ENCODE measurements at regions not wholly inside any gene's neighbourhood (a gene's known extent, or its start where the extent isn't known, plus 50 kb on each side); places are given as distances from the start of the nearest gene placed in this dataset.

DNA sequence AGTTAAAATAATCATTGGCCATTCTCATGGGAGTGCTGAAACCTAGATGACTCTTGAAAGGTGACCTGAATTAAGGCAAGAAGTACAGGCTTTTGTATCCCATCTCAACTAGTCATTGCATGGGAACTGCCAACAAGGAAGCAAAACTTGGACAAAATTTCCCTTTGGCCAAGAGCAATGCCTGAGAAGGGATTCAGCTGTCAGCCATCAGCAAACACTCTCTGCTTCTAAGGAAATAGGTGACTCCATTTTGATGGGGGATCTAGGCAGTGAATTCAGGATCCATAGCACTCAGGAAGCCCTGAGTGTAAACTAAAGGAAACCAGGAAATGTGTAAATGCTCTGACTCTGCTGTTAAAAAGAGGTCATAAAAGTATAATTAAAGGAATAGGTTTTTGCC, 221.5 kb upstream of the TMEM229A start:
- H3K79me2 ChIP-seq (ENCODE audit: insufficient read depth, low read length): no peaks in the 10 kb centered on the region
- H3K27ac ChIP-seq (ENCODE audit: low read depth, low read length): no peak overlapping the region
- H4K20me1 ChIP-seq (ENCODE audit: low read depth, low read length): no peaks in the 10 kb centered on the region
- no peak overlapping the region for H3K9ac ChIP-seq (ENCODE audit: low read length)
- H2AFZ ChIP-seq (ENCODE audit: low read depth, low read length, severe bottlenecking): no peak overlapping the region
- no peaks in the 10 kb centered on the region for H3K36me3 ChIP-seq (ENCODE audit: low read length)
- H3K4me2 ChIP-seq (ENCODE audit: low read depth, low read length, poor library complexity, severe bottlenecking): no peak overlapping the region
- TF ChIP-seq, protein P1, sequence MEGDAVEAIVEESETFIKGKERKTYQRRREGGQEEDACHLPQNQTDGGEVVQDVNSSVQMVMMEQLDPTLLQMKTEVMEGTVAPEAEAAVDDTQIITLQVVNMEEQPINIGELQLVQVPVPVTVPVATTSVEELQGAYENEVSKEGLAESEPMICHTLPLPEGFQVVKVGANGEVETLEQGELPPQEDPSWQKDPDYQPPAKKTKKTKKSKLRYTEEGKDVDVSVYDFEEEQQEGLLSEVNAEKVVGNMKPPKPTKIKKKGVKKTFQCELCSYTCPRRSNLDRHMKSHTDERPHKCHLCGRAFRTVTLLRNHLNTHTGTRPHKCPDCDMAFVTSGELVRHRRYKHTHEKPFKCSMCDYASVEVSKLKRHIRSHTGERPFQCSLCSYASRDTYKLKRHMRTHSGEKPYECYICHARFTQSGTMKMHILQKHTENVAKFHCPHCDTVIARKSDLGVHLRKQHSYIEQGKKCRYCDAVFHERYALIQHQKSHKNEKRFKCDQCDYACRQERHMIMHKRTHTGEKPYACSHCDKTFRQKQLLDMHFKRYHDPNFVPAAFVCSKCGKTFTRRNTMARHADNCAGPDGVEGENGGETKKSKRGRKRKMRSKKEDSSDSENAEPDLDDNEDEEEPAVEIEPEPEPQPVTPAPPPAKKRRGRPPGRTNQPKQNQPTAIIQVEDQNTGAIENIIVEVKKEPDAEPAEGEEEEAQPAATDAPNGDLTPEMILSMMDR (IDR thresholded peaks at IDR 0.05; ENCODE audit: insufficient read depth, low read length, poor library complexity, severe bottlenecking): no peak
- no peak for TF ChIP-seq EZH2phosphoT487 (conservative IDR thresholded peaks at IDR 0.05; ENCODE audit: low read length)
- H3F3A ChIP-seq (ENCODE audit: insufficient read depth): no peaks in the 10 kb centered on the region
- H3K9me3 ChIP-seq (ENCODE audit: insufficient read depth, low read length): no peaks in the 10 kb centered on the region
- H3K9me2 ChIP-seq (replicated peaks; ENCODE audit: insufficient read depth, low read length): no peaks in the 10 kb centered on the region
- no peaks in the 10 kb centered on the region for H3K27me3 ChIP-seq (ENCODE audit: low read length)
- H3K4me3 ChIP-seq (ENCODE audit: insufficient read depth, low read length, poor library complexity, severe bottlenecking): no peak overlapping the region

DNA sequence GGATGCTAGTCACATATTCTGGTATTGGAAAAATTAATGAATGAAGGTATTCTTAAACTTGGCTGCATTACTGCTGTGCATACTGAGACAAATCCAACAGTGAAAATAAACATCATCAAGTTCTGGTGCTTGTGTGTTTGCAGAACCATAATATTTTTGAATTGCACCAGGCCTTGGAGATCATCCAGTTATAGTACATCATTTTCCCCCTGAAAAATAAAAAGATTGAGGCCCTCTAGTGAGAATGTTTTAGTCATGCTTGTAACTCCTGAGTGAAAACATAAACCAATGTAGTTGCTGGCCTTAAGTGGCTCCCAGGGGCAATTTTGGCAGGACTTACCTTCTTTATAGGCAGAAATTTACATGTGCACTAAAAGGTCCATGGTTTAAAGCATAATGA, 218.8 kb upstream of the TMEM229A start:
- Histone ChIP-seq H3K27me3 (ENCODE audit: low read length) (no peaks in the 10 kb centered on the region), H3K9ac (ENCODE audit: low read length) (no peak overlapping the region), H3K9me3 (ENCODE audit: insufficient read depth, low read length) (no peaks in the 10 kb centered on the region), H3K9me2 (replicated peaks; ENCODE audit: insufficient read depth, low read length) (no peaks in the 10 kb centered on the region), H3K4me3 (ENCODE audit: insufficient read depth, low read length, poor library complexity, severe bottlenecking) (no peak overlapping the region), H3K4me2 (ENCODE audit: low read depth, low read length, poor library complexity, severe bottlenecking) (peak overlapping the region; percentile 47), H3K36me3 (ENCODE audit: low read length) (no peaks in the 10 kb centered on the region), H3K27ac (ENCODE audit: low read depth, low read length) (no peak overlapping the region), H4K20me1 (ENCODE audit: low read depth, low read length) (no peaks in the 10 kb centered on the region), H2AFZ (ENCODE audit: low read depth, low read length, severe bottlenecking) (peak overlapping the region; percentile 45), H3F3A (ENCODE audit: insufficient read depth) (no peaks in the 10 kb centered on the region), H3K79me2 (ENCODE audit: insufficient read depth, low read length) (no peaks in the 10 kb centered on the region)
- TF ChIP-seq EZH2phosphoT487 (conservative IDR thresholded peaks at IDR 0.05; ENCODE audit: low read length): no peak
- TF ChIP-seq, protein P1 (IDR thresholded peaks at IDR 0.05; ENCODE audit: insufficient read depth, low read length, poor library complexity, severe bottlenecking): no peak

DNA sequence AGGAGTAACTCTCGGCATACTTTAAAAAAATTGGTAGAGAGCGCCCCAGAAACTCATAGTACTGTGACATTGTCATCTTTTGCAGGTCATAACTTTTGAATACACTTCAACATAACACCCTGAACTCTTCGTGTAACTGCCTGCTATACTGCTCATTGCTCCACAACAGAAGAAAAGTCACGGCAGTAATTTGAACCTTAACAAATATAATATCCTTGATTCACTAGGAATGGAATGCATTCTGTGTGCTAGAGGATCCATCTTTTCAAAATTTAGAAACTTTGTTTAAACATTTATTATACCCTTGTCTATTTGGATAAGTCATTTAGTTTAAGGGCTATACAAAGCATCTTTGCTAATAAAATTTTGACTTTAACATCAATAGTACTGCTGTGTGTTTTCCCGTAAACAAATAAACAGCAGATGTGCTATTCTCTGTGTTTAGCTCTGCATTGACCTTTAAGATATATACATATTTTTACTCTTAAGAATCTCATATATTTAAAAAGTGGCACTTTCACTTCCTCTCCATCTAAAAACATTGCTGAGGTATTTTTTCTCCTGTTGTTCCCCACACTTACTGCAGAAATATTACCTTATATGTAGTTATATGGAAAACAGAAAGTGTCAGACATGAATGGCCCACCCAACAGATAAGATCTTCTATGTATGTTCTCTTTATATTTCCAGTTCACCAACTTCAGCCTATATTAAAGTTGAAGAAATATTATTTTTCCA, 217.6 kb upstream of the TMEM229A start:
- no peaks in the 10 kb centered on the region for H3K9me2 ChIP-seq (replicated peaks; ENCODE audit: insufficient read depth, low read length)
- no peaks in the 10 kb centered on the region for H4K20me1 ChIP-seq (ENCODE audit: low read depth, low read length)
- peak overlapping the region; percentile 45 for H2AFZ ChIP-seq (ENCODE audit: low read depth, low read length, severe bottlenecking)
- H3K36me3 ChIP-seq (ENCODE audit: low read length): no peaks in the 10 kb centered on the region
- peak overlapping the region; percentile 47 for H3K4me2 ChIP-seq (ENCODE audit: low read depth, low read length, poor library complexity, severe bottlenecking)
- no peak for TF ChIP-seq EZH2phosphoT487 (conservative IDR thresholded peaks at IDR 0.05; ENCODE audit: low read length)
- TF ChIP-seq, protein P1 (IDR thresholded peaks at IDR 0.05; ENCODE audit: insufficient read depth, low read length, poor library complexity, severe bottlenecking): no peak
- H3K27me3 ChIP-seq (ENCODE audit: low read length): no peaks in the 10 kb centered on the region
- no peaks in the 10 kb centered on the region for H3F3A ChIP-seq (ENCODE audit: insufficient read depth)
- H3K9ac ChIP-seq (ENCODE audit: low read length): no peak overlapping the region; the same call in 1 of the 2 replicates
- no peak overlapping the region for H3K4me3 ChIP-seq (ENCODE audit: insufficient read depth, low read length, poor library complexity, severe bottlenecking)
- no peaks in the 10 kb centered on the region for H3K79me2 ChIP-seq (ENCODE audit: insufficient read depth, low read length)
- H3K27ac ChIP-seq (ENCODE audit: low read depth, low read length): peak overlapping the region; percentile 36
- no peaks in the 10 kb centered on the region for H3K9me3 ChIP-seq (ENCODE audit: insufficient read depth, low read length)

Data from SU-DHL-6 (cell line).